Esophagus squamous epithelium (tissue), 4 donors: ENCODE measurements at regions not wholly inside any gene's neighbourhood (a gene's known extent, or its start where the extent isn't known, plus 50 kb on each side); places are given as distances from the start of the nearest gene placed in this dataset.

Source experiments
- POLR2A ChIP-seq, 4 donors: fragments of 450-650 bp; IDR thresholded peaks; one replicate each; pipeline ENCODE4 v1.6.1; 2017; ENCODE audit warnings: antibody characterized with exemption in 4 of 4, mild to moderate bottlenecking in 4 of 4, moderate library complexity in 3 of 4
- TF ChIP-seq, protein P1 (sequence below), 6 experiments: fragments of 450-650 bp in 4 of 6; fragments of 200-600 bp in 2 of 6; sonication (generic) in 2 of 6; IDR thresholded peaks; one replicate each; pipeline ENCODE4 v1.5.1; 2016 to 2019; ENCODE audit warnings: antibody characterized with exemption in 6 of 6, mild to moderate bottlenecking in 4 of 6, moderate library complexity in 4 of 6

DNA sequence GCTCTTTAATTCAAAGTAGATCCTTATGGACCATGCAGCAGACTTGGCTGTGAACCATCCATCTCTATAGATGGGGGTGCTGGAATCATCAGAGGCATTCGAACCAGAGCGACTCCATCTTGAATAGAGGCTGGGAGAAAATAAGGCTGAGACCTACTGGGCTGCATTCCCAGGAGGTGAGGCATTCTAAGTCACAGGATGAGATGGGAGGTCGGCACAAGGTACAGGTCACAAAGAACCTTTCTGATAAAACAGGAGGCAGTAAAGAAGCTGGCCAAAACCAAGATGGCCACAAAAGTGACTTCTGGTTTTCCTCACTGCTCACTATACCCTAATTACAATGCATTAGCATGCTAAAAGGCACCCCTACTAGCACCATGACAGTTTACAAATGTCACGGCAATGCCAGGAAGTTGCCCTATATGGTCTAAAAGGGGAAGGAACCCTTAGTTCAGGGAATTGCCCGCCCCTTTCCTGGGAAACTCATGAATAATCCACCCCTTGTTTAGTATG, 89.2 kb upstream of the BRD7 start:
- TF ChIP-seq, protein P1, sequence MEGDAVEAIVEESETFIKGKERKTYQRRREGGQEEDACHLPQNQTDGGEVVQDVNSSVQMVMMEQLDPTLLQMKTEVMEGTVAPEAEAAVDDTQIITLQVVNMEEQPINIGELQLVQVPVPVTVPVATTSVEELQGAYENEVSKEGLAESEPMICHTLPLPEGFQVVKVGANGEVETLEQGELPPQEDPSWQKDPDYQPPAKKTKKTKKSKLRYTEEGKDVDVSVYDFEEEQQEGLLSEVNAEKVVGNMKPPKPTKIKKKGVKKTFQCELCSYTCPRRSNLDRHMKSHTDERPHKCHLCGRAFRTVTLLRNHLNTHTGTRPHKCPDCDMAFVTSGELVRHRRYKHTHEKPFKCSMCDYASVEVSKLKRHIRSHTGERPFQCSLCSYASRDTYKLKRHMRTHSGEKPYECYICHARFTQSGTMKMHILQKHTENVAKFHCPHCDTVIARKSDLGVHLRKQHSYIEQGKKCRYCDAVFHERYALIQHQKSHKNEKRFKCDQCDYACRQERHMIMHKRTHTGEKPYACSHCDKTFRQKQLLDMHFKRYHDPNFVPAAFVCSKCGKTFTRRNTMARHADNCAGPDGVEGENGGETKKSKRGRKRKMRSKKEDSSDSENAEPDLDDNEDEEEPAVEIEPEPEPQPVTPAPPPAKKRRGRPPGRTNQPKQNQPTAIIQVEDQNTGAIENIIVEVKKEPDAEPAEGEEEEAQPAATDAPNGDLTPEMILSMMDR (IDR thresholded peaks at IDR 0.05): no peak
- no peak for TF ChIP-seq POLR2A (IDR thresholded peaks at IDR 0.05)
